Upper lobe of left lung (tissue), 4 donors: ENCODE measurements at regions not wholly inside any gene's neighbourhood (a gene's known extent, or its start where the extent isn't known, plus 50 kb on each side); places are given as distances from the start of the nearest gene placed in this dataset.

Experiments
- POLR2A ChIP-seq, 4 donors: fragments of 450-650 bp; IDR thresholded peaks; one replicate each; pipeline ENCODE4 v1.5.1; 2016 to 2017; ENCODE audit warnings: antibody characterized with exemption in 4 of 4, mild to moderate bottlenecking in 2 of 4
- POLR2AphosphoS5 ChIP-seq, 2 donors: sonication (generic); formaldehyde crosslinking; IDR thresholded peaks; one replicate each; pipeline ENCODE4 v1.5.1; 2017; ENCODE audit warnings: antibody characterized with exemption in 2 of 2
- TF ChIP-seq, protein P1 (sequence below), 6 experiments: fragments of 450-650 bp in 4 of 6; fragments of 200-600 bp in 2 of 6; sonication (generic) in 2 of 6; IDR thresholded peaks; one replicate each; pipeline ENCODE4 v1.5.1; 2016 to 2019; ENCODE audit warnings: antibody characterized with exemption in 6 of 6

GRCh38 chr4:66658809-66659208 is 886.5 kb downstream of the CENPC start:
- TF ChIP-seq POLR2AphosphoS5 (IDR thresholded peaks at IDR 0.05), result no peak
- TF ChIP-seq, protein P1, sequence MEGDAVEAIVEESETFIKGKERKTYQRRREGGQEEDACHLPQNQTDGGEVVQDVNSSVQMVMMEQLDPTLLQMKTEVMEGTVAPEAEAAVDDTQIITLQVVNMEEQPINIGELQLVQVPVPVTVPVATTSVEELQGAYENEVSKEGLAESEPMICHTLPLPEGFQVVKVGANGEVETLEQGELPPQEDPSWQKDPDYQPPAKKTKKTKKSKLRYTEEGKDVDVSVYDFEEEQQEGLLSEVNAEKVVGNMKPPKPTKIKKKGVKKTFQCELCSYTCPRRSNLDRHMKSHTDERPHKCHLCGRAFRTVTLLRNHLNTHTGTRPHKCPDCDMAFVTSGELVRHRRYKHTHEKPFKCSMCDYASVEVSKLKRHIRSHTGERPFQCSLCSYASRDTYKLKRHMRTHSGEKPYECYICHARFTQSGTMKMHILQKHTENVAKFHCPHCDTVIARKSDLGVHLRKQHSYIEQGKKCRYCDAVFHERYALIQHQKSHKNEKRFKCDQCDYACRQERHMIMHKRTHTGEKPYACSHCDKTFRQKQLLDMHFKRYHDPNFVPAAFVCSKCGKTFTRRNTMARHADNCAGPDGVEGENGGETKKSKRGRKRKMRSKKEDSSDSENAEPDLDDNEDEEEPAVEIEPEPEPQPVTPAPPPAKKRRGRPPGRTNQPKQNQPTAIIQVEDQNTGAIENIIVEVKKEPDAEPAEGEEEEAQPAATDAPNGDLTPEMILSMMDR (IDR thresholded peaks at IDR 0.05), result no peak
- TF ChIP-seq POLR2A (IDR thresholded peaks at IDR 0.05), result no peak
